HepG2 (cell line): ENCODE measurements at regions not wholly inside any gene's neighbourhood (a gene's known extent, or its start where the extent isn't known, plus 50 kb on each side); places are given as distances from the start of the nearest gene placed in this dataset.

Experiments
- ATAC-seq: fragments of 200-7000 bp; cut with Tn5 transposase; 3 replicates; pipeline ENCODE4 v1.9.1; 2020; ENCODE audit warnings: mild to moderate bottlenecking, moderate library complexity
- BruUV-seq: library from RNA; stranded (reverse); fragments of 400-500 nt; replicated peaks from 2 replicates; lab custom pipeline; 2021; lab: Mats Ljungman, UMichigan
- CTCF ChIA-PET: fragments of 300-600 bp; formaldehyde crosslinking; extraction: SDS; loops from one replicate; lab custom pipeline; 2021; ENCODE audit warnings: low total read pairs, inconsistent platforms, low intra/inter-chr PET ratio; lab: Yijun Ruan, JAX
- POLR2A ChIA-PET: fragments of 350-600 bp; sonication (Branson Sonifier 250); formaldehyde crosslinking; loops from one replicate; lab custom pipeline; 2020; ENCODE audit warnings: antibody characterized with exemption, inconsistent platforms; lab: Yijun Ruan, JAX
- DNase-seq: peaks from one replicate; pipeline ENCODE4 v3.0.0-alpha.2; 2015; ENCODE audit warnings: low spot score
- FAIRE-seq: peaks from 3 replicates; lab custom pipeline; 2011; peaks lifted over from hg19 to GRCh38; lab: Jason Lieb, UNC
- H2AFZ ChIP-seq: one replicate; pipeline ENCODE4 v1.6.1; 2011; ENCODE audit warnings: low read length, inconsistent platforms
- H3K27ac ChIP-seq: fragments of 300-600 bp; 3 replicates; pipeline ENCODE4 v1.8.0; 2011; ENCODE audit warnings: mixed run types, mild to moderate bottlenecking, mixed read lengths, low read length, inconsistent platforms; ENCODE audit not compliant: insufficient read depth; ENCODE audit errors: extremely low read length
- H3K27me3 ChIP-seq, 2 experiments: fragments of 200-600 bp in 1 of 2; 2 replicates in 1 of 2; 3 replicates in 1 of 2; pipeline versions ENCODE4 v1.6.0 to v1.8.0; 2011; ENCODE audit warnings: low read length in 2 of 2, mild to moderate bottlenecking in 2 of 2, moderate library complexity in 2 of 2, inconsistent platforms in 1 of 2; ENCODE audit not compliant: insufficient read depth in 2 of 2, control insufficient read depth in 1 of 2
- H3K36me3 ChIP-seq, 2 experiments: fragments of 200-600 bp in 1 of 2; replicated peaks in 1 of 2; 2 replicates in 1 of 2; 3 replicates in 1 of 2; pipeline versions ENCODE4 v1.5.1 to v1.8.0; 2011; ENCODE audit warnings: low read length in 2 of 2, inconsistent platforms in 1 of 2; ENCODE audit not compliant: insufficient read depth in 2 of 2, control insufficient read depth in 1 of 2
- H3K4me1 ChIP-seq: 2 replicates; pipeline ENCODE4 v1.5.1; 2012; ENCODE audit warnings: low read length, inconsistent platforms; ENCODE audit not compliant: insufficient read depth
- H3K4me2 ChIP-seq: 2 replicates; pipeline ENCODE4 v1.6.0; 2011; ENCODE audit warnings: low read depth, low read length, inconsistent platforms
- H3K4me3 ChIP-seq, 3 experiments: fragments of 200-600 bp in 1 of 3; sonication (generic), shearing (Covaris generic) in 1 of 3; replicated peaks in 1 of 3; 2 replicates each; pipeline ENCODE4 v1.5.1; 2011 to 2016; ENCODE audit warnings: low read length in 3 of 3, inconsistent platforms in 2 of 3, low read depth in 2 of 3, mild to moderate bottlenecking in 2 of 3, control low read depth in 1 of 3, mixed read lengths in 1 of 3; ENCODE audit not compliant: insufficient read depth in 1 of 3
- H3K79me2 ChIP-seq: one replicate; pipeline ENCODE4 v1.6.1; 2011; ENCODE audit warnings: low read length, inconsistent platforms; ENCODE audit not compliant: insufficient read depth
- H3K9ac ChIP-seq: 2 replicates; pipeline ENCODE4 v1.6.0; 2011; ENCODE audit warnings: mild to moderate bottlenecking, low read depth, low read length, inconsistent platforms; ENCODE audit not compliant: insufficient read depth
- H3K9me3 ChIP-seq: 2 replicates; pipeline ENCODE4 v1.5.1; 2012; ENCODE audit warnings: mild to moderate bottlenecking, low read length
- H4K20me1 ChIP-seq: 2 replicates; pipeline ENCODE4 v1.6.0; 2011; ENCODE audit warnings: inconsistent platforms, mild to moderate bottlenecking, low read length, moderate library complexity; ENCODE audit not compliant: insufficient read depth
- AGO2 ChIP-seq: fragments of 200-400 bp; formaldehyde crosslinking; optimal IDR thresholded peaks from 2 replicates; pipeline ENCODE3; 2017; ENCODE audit warnings: mild to moderate bottlenecking, low read depth, low read length, moderate library complexity
- CHD4 ChIP-seq: fragments of 200-600 bp; sonication (generic); IDR thresholded peaks from 2 replicates; pipeline ENCODE4 v1.7.0; 2017; ENCODE audit warnings: mild to moderate bottlenecking, low read length, borderline replicate concordance
- PHF20 ChIP-seq: sonication (generic); formaldehyde crosslinking; IDR thresholded peaks from 2 replicates; pipeline ENCODE4 v1.5.0; 2020; ENCODE audit warnings: mild to moderate bottlenecking, missing genetic modification reagents
- SSRP1 ChIP-seq: IDR thresholded peaks from 2 replicates; pipeline ENCODE4 v1.6.1; 2016; ENCODE audit warnings: control low read depth
- ZNF225 ChIP-seq: sonication (generic); formaldehyde crosslinking; IDR thresholded peaks from 2 replicates; pipeline ENCODE4 v1.4.0; 2020; ENCODE audit warnings: mild to moderate bottlenecking, missing genetic modification reagents
- ZNF317 ChIP-seq: sonication (generic); formaldehyde crosslinking; IDR thresholded peaks from 2 replicates; pipeline ENCODE4 v1.5.0; 2020; ENCODE audit warnings: mild to moderate bottlenecking, missing genetic modification reagents
- ZNF350 ChIP-seq: sonication (generic); formaldehyde crosslinking; IDR thresholded peaks from 2 replicates; pipeline ENCODE4 v1.4.0; 2020; ENCODE audit warnings: mild to moderate bottlenecking, low read depth, missing genetic modification reagents, borderline replicate concordance
- ZNF558 ChIP-seq: sonication (generic); formaldehyde crosslinking; IDR thresholded peaks from 2 replicates; pipeline ENCODE4 v1.9.0; 2022; ENCODE audit warnings: mild to moderate bottlenecking, missing genetic modification reagents, borderline replicate concordance
- WGBS: methylation state at CpG from one replicate; pipeline ENCODE4 v1.1.6; 2017; ENCODE audit warnings: low lambda C conversion rate; 5-methylcytosine and 5-hydroxymethylcytosine counted together
- in situ Hi-C: cut with HindIII; loops from 2 replicates; pipeline ENCODE4 v1.10.0; 2017; ENCODE audit warnings: low pct_unique_long_range_greater_than_20kb; ENCODE audit not compliant: extremely low pct_ligation_motif_present
- intact Hi-C: fragments of 100-400 bp; cut with micrococcal nuclease; formaldehyde crosslinking; loops from one replicate; pipeline ENCODE4 v1.10.0; 2022; ENCODE audit not compliant: unreplicated experiment
- TF ChIP-seq, protein P1 (sequence below): sonication (generic); formaldehyde crosslinking; IDR thresholded peaks from 2 replicates; pipeline ENCODE4 v1.9.0; 2021; ENCODE audit warnings: missing genetic modification reagents, borderline replicate concordance
- TF ChIP-seq, protein P2 (sequence below): sonication (generic); formaldehyde crosslinking; IDR thresholded peaks from 2 replicates; pipeline ENCODE4 v1.4.0; 2020; ENCODE audit warnings: low read depth, mild to moderate bottlenecking, missing genetic modification reagents
- TF ChIP-seq, protein P3 (sequence below): sonication (generic); formaldehyde crosslinking; IDR thresholded peaks from 2 replicates; pipeline ENCODE4 v1.4.0; 2020; ENCODE audit warnings: missing genetic modification reagents
- TF ChIP-seq, protein P4 (sequence below): fragments of 450-650 bp; IDR thresholded peaks from 2 replicates; pipeline ENCODE4 v1.6.1; 2017
- TF ChIP-seq, protein P5 (sequence below): sonication (generic); formaldehyde crosslinking; IDR thresholded peaks from 2 replicates; pipeline ENCODE4 v1.9.0; 2021; ENCODE audit warnings: mild to moderate bottlenecking, missing genetic modification reagents

DNA sequence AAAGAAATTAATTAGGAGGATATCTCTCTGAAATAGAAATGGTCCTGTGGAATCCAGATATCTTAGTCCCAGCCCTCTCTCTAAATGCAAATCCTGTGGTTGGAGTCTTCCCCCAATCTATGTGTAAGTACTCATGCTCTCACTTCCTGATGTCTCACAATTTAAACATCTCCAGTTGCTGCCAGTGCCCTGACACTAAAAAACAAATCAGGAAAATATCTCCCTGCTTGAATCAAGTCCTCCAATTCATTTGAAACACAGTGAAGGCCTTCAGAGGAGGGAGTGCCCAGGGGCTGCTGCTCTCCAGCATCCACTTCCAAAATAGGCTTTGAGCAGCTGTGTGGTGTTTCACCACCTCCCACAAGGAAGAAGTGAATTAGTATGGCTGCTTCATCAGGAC is 413.8 kb downstream of the RAD51AP2 start (continued):
- TF ChIP-seq, protein P1, sequence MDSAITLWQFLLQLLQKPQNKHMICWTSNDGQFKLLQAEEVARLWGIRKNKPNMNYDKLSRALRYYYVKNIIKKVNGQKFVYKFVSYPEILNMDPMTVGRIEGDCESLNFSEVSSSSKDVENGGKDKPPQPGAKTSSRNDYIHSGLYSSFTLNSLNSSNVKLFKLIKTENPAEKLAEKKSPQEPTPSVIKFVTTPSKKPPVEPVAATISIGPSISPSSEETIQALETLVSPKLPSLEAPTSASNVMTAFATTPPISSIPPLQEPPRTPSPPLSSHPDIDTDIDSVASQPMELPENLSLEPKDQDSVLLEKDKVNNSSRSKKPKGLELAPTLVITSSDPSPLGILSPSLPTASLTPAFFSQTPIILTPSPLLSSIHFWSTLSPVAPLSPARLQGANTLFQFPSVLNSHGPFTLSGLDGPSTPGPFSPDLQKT, result no peak
- TF ChIP-seq, protein P2, sequence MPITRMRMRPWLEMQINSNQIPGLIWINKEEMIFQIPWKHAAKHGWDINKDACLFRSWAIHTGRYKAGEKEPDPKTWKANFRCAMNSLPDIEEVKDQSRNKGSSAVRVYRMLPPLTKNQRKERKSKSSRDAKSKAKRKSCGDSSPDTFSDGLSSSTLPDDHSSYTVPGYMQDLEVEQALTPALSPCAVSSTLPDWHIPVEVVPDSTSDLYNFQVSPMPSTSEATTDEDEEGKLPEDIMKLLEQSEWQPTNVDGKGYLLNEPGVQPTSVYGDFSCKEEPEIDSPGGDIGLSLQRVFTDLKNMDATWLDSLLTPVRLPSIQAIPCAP (CRISPR knock-in tag), result no peak

DNA sequence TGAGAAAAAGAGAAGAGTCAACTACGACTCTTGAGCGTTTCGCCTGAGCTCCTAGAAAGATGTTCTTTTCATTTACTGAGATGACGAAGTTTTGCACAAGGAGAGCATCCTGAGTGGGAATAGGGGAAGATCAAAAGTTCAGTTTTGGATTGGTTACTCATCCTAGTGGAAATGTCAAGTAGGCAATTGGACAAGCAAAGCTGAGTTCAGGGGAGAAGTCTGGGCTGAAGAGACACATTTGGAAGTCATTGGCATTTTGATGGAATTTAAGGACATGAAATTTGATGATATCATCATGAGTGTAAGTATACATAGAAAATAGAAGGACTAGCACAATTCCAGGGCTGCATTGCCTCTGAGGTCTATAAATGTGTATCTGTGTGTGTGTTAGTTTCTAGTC is 416.6 kb downstream of the RAD51AP2 start:
- Histone ChIP-seq H2AFZ (no peak overlapping the region), H4K20me1 (no peaks in the 10 kb centered on the region), H3K36me3 (no peaks in the 10 kb centered on the region), H3K27ac (no peak overlapping the region), H3K79me2 (no peaks in the 10 kb centered on the region), H3K4me1 (no peaks in the 10 kb centered on the region), H3K4me3 (no peak overlapping the region), H3K4me2 (no peak overlapping the region), H3K27me3 (no peaks in the 10 kb centered on the region), H3K9me3 (no peaks in the 10 kb centered on the region), H3K9ac (no peak overlapping the region)
- intact Hi-C loops, result no loop called here
- ATAC-seq (no peak), FAIRE-seq (no peak), DNase-seq (no peak)
- in situ Hi-C loops, result no loop called here
- 2% methylated on average over 4 of the region's 4 CpGs for WGBS
- ChIA-PET POLR2A (no interaction called here), CTCF (no interaction called here)
- BruUV-seq, result no TSS peak
- TF ChIP-seq ZNF225 (no peak), CHD4 (no peak), SSRP1 (CRISPR knock-in tag) (no peak), AGO2 (no peak), ZNF350 (CRISPR knock-in tag) (no peak), ZNF558 (CRISPR knock-in tag) (no peak), ZNF317 (CRISPR knock-in tag) (no peak), PHF20 (CRISPR knock-in tag) (no peak)
- TF ChIP-seq, protein P3, sequence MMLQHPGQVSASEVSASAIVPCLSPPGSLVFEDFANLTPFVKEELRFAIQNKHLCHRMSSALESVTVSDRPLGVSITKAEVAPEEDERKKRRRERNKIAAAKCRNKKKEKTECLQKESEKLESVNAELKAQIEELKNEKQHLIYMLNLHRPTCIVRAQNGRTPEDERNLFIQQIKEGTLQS (CRISPR knock-in tag), result no peak
- TF ChIP-seq, protein P4, sequence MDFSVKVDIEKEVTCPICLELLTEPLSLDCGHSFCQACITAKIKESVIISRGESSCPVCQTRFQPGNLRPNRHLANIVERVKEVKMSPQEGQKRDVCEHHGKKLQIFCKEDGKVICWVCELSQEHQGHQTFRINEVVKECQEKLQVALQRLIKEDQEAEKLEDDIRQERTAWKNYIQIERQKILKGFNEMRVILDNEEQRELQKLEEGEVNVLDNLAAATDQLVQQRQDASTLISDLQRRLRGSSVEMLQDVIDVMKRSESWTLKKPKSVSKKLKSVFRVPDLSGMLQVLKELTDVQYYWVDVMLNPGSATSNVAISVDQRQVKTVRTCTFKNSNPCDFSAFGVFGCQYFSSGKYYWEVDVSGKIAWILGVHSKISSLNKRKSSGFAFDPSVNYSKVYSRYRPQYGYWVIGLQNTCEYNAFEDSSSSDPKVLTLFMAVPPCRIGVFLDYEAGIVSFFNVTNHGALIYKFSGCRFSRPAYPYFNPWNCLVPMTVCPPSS, result no peak
- TF ChIP-seq, protein P5, sequence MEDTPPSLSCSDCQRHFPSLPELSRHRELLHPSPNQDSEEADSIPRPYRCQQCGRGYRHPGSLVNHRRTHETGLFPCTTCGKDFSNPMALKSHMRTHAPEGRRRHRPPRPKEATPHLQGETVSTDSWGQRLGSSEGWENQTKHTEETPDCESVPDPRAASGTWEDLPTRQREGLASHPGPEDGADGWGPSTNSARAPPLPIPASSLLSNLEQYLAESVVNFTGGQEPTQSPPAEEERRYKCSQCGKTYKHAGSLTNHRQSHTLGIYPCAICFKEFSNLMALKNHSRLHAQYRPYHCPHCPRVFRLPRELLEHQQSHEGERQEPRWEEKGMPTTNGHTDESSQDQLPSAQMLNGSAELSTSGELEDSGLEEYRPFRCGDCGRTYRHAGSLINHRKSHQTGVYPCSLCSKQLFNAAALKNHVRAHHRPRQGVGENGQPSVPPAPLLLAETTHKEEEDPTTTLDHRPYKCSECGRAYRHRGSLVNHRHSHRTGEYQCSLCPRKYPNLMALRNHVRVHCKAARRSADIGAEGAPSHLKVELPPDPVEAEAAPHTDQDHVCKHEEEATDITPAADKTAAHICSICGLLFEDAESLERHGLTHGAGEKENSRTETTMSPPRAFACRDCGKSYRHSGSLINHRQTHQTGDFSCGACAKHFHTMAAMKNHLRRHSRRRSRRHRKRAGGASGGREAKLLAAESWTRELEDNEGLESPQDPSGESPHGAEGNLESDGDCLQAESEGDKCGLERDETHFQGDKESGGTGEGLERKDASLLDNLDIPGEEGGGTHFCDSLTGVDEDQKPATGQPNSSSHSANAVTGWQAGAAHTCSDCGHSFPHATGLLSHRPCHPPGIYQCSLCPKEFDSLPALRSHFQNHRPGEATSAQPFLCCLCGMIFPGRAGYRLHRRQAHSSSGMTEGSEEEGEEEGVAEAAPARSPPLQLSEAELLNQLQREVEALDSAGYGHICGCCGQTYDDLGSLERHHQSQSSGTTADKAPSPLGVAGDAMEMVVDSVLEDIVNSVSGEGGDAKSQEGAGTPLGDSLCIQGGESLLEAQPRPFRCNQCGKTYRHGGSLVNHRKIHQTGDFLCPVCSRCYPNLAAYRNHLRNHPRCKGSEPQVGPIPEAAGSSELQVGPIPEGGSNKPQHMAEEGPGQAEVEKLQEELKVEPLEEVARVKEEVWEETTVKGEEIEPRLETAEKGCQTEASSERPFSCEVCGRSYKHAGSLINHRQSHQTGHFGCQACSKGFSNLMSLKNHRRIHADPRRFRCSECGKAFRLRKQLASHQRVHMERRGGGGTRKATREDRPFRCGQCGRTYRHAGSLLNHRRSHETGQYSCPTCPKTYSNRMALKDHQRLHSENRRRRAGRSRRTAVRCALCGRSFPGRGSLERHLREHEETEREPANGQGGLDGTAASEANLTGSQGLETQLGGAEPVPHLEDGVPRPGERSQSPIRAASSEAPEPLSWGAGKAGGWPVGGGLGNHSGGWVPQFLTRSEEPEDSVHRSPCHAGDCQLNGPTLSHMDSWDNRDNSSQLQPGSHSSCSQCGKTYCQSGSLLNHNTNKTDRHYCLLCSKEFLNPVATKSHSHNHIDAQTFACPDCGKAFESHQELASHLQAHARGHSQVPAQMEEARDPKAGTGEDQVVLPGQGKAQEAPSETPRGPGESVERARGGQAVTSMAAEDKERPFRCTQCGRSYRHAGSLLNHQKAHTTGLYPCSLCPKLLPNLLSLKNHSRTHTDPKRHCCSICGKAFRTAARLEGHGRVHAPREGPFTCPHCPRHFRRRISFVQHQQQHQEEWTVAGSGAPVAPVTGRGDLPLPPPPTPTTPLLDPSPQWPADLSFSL, result no peak
